Neural progenitor cell (in vitro differentiated cells): ENCODE measurements at regions not wholly inside any gene's neighbourhood (a gene's known extent, or its start where the extent isn't known, plus 50 kb on each side); places are given as distances from the start of the nearest gene placed in this dataset.

ENCODE experiments used
- CTCF ChIP-seq: fragments of 200-600 bp; sonication (generic); IDR thresholded peaks from 2 replicates; pipeline ENCODE4 v1.5.1; 2017; ENCODE audit warnings: antibody characterized with exemption, mild to moderate bottlenecking
- EZH2 ChIP-seq: fragments of 200-600 bp; sonication (generic); IDR thresholded peaks from 2 replicates; pipeline ENCODE4 v1.6.1; 2017; ENCODE audit warnings: antibody characterized with exemption, mild to moderate bottlenecking, moderate library complexity
- EZH2phosphoT487 ChIP-seq: fragments of 200-600 bp; sonication (generic); IDR thresholded peaks from 2 replicates; pipeline ENCODE4 v1.6.1; 2017; ENCODE audit warnings: antibody characterized with exemption

- TF ChIP-seq CTCF: no peak
- no peak for TF ChIP-seq EZH2phosphoT487
- no peak for TF ChIP-seq EZH2
These were observed 141.5 kb upstream of the SMAD1 start for GRCh38 chr4:145340071-145340675.
